GM12874 (cell line): ENCODE measurements at regions not wholly inside any gene's neighbourhood (a gene's known extent, or its start where the extent isn't known, plus 50 kb on each side); places are given as distances from the start of the nearest gene placed in this dataset.

Experiments used
- TF ChIP-seq, protein P1 (sequence below): IDR thresholded peaks from 2 replicates; pipeline ENCODE4 v1.5.1; 2011; ENCODE audit warnings: low read depth, mild to moderate bottlenecking, control low read depth, low read length, moderate library complexity; ENCODE audit not compliant: insufficient read depth

DNA sequence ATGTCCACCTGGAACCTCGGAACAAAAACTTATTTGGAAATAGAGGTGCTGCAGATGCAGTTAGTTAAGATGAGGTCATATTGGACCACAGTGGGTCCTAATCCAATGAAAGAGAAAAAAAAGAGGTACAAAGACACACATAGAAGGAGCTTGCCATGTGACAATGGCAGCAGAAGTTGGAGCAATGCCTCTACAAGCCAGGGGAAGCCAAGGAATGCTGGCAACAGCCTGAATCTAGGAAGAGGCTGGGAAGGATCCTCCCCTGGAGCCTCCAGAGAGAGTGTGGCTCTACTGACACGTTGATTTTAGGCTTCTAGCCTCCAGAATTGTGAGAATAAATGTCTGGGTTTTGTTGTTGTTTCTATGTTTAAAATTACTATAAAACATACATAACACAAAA is 521.8 kb upstream of the CCDC196 start:
- TF ChIP-seq, protein P1, sequence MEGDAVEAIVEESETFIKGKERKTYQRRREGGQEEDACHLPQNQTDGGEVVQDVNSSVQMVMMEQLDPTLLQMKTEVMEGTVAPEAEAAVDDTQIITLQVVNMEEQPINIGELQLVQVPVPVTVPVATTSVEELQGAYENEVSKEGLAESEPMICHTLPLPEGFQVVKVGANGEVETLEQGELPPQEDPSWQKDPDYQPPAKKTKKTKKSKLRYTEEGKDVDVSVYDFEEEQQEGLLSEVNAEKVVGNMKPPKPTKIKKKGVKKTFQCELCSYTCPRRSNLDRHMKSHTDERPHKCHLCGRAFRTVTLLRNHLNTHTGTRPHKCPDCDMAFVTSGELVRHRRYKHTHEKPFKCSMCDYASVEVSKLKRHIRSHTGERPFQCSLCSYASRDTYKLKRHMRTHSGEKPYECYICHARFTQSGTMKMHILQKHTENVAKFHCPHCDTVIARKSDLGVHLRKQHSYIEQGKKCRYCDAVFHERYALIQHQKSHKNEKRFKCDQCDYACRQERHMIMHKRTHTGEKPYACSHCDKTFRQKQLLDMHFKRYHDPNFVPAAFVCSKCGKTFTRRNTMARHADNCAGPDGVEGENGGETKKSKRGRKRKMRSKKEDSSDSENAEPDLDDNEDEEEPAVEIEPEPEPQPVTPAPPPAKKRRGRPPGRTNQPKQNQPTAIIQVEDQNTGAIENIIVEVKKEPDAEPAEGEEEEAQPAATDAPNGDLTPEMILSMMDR: no peak

DNA sequence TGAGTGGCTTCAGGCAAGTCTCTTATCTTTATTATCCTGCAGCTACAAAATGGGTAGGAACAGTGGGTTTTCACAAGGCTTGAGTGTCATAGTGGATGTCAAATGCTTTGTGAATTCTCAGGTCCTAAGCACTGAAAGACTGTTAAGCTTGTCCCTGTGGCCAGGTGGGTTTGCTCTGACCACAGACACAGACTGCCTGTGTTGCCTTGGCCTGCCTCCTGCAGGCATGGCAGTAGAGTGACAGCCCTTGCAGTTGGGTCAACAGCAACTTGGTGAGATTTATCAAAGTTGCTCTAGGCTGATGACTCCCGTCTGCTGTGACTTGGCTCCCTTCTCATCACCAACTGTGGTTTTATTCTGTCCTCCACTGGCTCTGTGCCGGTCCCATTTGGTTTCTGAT is 520.0 kb upstream of the CCDC196 start:
- TF ChIP-seq, protein P1: no peak

- TF ChIP-seq, protein P1: no peak
Observed at GRCh38 chr14:65972346-65972870, 513.8 kb upstream of the CCDC196 start.

- TF ChIP-seq, protein P1: no peak
Observed at GRCh38 chr14:65972891-65973290, 513.3 kb upstream of the CCDC196 start.

DNA sequence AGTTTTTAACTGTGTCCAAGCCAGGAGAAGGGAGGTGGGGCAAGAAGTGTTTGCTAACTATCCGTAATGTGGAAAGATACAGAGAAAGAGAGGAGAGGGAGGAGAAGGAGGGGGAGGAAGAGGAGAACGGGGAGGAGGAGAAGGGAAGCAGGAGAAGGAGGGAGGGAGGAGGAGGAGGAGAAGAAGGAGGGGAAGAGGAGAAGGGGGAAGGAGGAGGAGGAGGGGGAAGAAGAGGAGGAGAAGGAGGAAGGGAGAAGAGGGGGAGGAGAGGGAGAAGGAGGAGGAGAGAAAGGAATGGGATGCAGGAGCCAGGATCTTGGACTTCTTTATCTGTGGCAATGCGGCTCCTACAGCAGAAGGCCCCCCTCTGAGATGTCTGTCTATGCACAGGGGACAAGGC is 510.3 kb upstream of the CCDC196 start:
- TF ChIP-seq, protein P1: no peak

DNA sequence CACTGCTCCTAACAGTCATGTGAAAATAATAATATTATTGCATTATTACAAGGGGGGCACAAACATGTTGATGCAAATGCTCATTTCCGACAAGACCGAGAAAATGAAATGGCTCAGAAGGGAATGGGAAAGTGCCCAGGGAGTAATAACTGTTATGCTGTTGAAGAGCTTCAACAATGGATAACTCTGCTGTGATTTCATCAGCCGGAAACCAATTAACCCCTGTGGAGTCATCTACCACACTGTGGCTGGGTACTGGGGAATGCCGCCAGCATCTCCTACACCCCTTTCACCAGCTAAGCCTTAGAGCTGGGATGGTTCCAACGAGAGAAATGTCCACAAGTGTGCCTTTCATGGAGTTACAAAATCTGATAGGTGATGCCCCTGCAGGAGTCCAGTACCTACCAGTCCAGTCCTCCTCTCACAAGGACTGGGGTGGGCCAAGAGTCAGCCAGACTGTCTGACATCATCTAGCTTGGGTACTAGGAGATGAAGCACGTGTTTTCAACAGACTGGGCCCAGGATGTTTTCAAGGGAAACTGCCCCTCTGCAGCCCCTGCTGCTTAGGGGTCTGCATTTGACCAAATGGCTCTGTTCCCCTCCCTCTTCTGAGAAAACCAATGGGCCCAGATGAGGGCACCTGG is 509.3 kb upstream of the CCDC196 start:
- TF ChIP-seq, protein P1: no peak

- TF ChIP-seq, protein P1: no peak
Observed at GRCh38 chr14:65981192-65981843, 504.9 kb upstream of the CCDC196 start.
